Activated naive CD4-positive, alpha-beta T cell treated with anti-CD3 and anti-CD28 coated beads, Interleukin-2, amount 50 U/mL, for 72 hours (primary cell): ENCODE measurements at regions not wholly inside any gene's neighbourhood (a gene's known extent, or its start where the extent isn't known, plus 50 kb on each side); places are given as distances from the start of the nearest gene placed in this dataset.

Source experiments
- ATAC-seq, 2 donors: fragments of 150-1000 bp; cut with Tn5 transposase; 2 replicates each; pipeline ENCODE4 v1.10.0; 2021; ENCODE audit warnings: mild to moderate bottlenecking in 2 of 2, moderate library complexity in 2 of 2
- DNase-seq, 2 donors: peaks; one replicate each; pipeline ENCODE4 v3.0.0; 2021 to 2022; ENCODE audit warnings: low spot score in 2 of 2
- H3K27ac Mint-ChIP-seq, 2 donors: one replicate each; pipeline ENCODE4 v1.8.0; 2022; ENCODE audit warnings: mild to moderate bottlenecking in 2 of 2, mixed read lengths in 2 of 2
- H3K36me3 Mint-ChIP-seq, 2 donors: one replicate each; pipeline ENCODE4 v1.8.0; 2022; ENCODE audit warnings: mixed read lengths in 2 of 2
- H3K9me3 Mint-ChIP-seq, 2 donors: one replicate each; pipeline ENCODE4 v1.8.0; 2022; ENCODE audit warnings: mixed read lengths in 2 of 2

GRCh38 chr2:45214550-45214949, 205.3 kb upstream of the SIX2 start:
- peaks cover 0 to 6% of the 10 kb centered on the region in 2 donors for H3K9me3 Mint-ChIP-seq
- no peak overlapping the region for H3K27ac Mint-ChIP-seq
- DNase-seq (no peak), ATAC-seq (no peak)
- no peaks in the 10 kb centered on the region for H3K36me3 Mint-ChIP-seq

- peaks cover 0 to 6% of the 10 kb centered on the region in 2 donors for H3K9me3 Mint-ChIP-seq
- H3K27ac Mint-ChIP-seq = no peak overlapping the region
Observed at GRCh38 chr2:45212953-45213635, 203.8 kb upstream of the SIX2 start.

GRCh38 chr2:45211636-45212035, 202.4 kb upstream of the SIX2 start:
- peaks cover 0 to 6% of the 10 kb centered on the region in 2 donors for H3K9me3 Mint-ChIP-seq
- DNase-seq (no peak), ATAC-seq (no peak)
- H3K27ac Mint-ChIP-seq = no peak overlapping the region
- H3K36me3 Mint-ChIP-seq = no peaks in the 10 kb centered on the region

More at GRCh38 chr2:45212953-45213635, 203.8 kb upstream of the SIX2 start:
- DNase-seq (no peak), ATAC-seq (no peak)
- H3K36me3 Mint-ChIP-seq = no peaks in the 10 kb centered on the region

GRCh38 chr2:45210462-45211195, 201.4 kb upstream of the SIX2 start:
- ATAC-seq (no peak), DNase-seq (no peak)
- Mint-ChIP-seq H3K27ac (no peak overlapping the region), H3K36me3 (no peaks in the 10 kb centered on the region), H3K9me3 (no peaks in the 10 kb centered on the region)

GRCh38 chr2:45209875-45210274, 200.6 kb upstream of the SIX2 start:
- DNase-seq (no peak), ATAC-seq (no peak)
- H3K36me3 Mint-ChIP-seq = no peaks in the 10 kb centered on the region
- H3K27ac Mint-ChIP-seq = no peak overlapping the region
- H3K9me3 Mint-ChIP-seq = no peaks in the 10 kb centered on the region

- no peak overlapping the region for H3K27ac Mint-ChIP-seq
- H3K36me3 Mint-ChIP-seq = no peaks in the 10 kb centered on the region
- DNase-seq (no peak), ATAC-seq (no peak)
- no peaks in the 10 kb centered on the region for H3K9me3 Mint-ChIP-seq
Observed at GRCh38 chr2:45209302-45209701, 200.1 kb upstream of the SIX2 start.

- no peak overlapping the region for H3K27ac Mint-ChIP-seq
- no peaks in the 10 kb centered on the region for H3K9me3 Mint-ChIP-seq
- DNase-seq = no peak
- ATAC-seq = no peak
- H3K36me3 Mint-ChIP-seq = no peaks in the 10 kb centered on the region
Observed at GRCh38 chr2:45207101-45207500, 197.8 kb upstream of the SIX2 start.

- H3K27ac Mint-ChIP-seq = no peak overlapping the region
- DNase-seq (no peak), ATAC-seq (no peak)
- H3K36me3 Mint-ChIP-seq = peaks cover 5 to 6% of the 10 kb centered on the region in 2 donors
- H3K9me3 Mint-ChIP-seq = peaks cover 4 to 6% of the 10 kb centered on the region in 2 donors
Observed at GRCh38 chr2:45205985-45206384, 196.7 kb upstream of the SIX2 start.

GRCh38 chr2:45205480-45205879, 196.2 kb upstream of the SIX2 start:
- Mint-ChIP-seq H3K27ac (no peak overlapping the region), H3K36me3 (peaks cover 5 to 6% of the 10 kb centered on the region in 2 donors), H3K9me3 (peaks cover 4 to 6% of the 10 kb centered on the region in 2 donors)
- no peak for DNase-seq
- no peak for ATAC-seq

- peaks cover 5 to 6% of the 10 kb centered on the region in 2 donors for H3K36me3 Mint-ChIP-seq
- DNase-seq (no peak), ATAC-seq (no peak)
- H3K9me3 Mint-ChIP-seq = peaks cover 4 to 6% of the 10 kb centered on the region in 2 donors
- H3K27ac Mint-ChIP-seq = no peak overlapping the region
Observed at GRCh38 chr2:45203400-45203799, 194.1 kb upstream of the SIX2 start.

- no peak for DNase-seq
- ATAC-seq = no peak
- no peak overlapping the region for H3K27ac Mint-ChIP-seq
- H3K36me3 Mint-ChIP-seq = peaks cover 5 to 6% of the 10 kb centered on the region in 2 donors
- peaks cover 4 to 6% of the 10 kb centered on the region in 2 donors for H3K9me3 Mint-ChIP-seq
Observed at GRCh38 chr2:45199973-45200372, 190.7 kb upstream of the SIX2 start.

GRCh38 chr2:45195916-45196315, 186.7 kb upstream of the SIX2 start:
- DNase-seq = no peak
- Mint-ChIP-seq H3K27ac (no peak overlapping the region), H3K36me3 (no peaks in the 10 kb centered on the region), H3K9me3 (no peaks in the 10 kb centered on the region)
- ATAC-seq = no peak

- Mint-ChIP-seq H3K9me3 (no peaks in the 10 kb centered on the region), H3K27ac (no peak overlapping the region), H3K36me3 (no peaks in the 10 kb centered on the region)
- DNase-seq = no peak
- ATAC-seq = no peak
Observed at GRCh38 chr2:45194596-45194995, 185.3 kb upstream of the SIX2 start.

- no peak for DNase-seq
- H3K36me3 Mint-ChIP-seq = no peaks in the 10 kb centered on the region
- H3K27ac Mint-ChIP-seq = no peak overlapping the region
- H3K9me3 Mint-ChIP-seq = no peaks in the 10 kb centered on the region
- no peak for ATAC-seq
Observed at GRCh38 chr2:45193581-45193980, 184.3 kb upstream of the SIX2 start.

GRCh38 chr2:45192991-45193390, 183.7 kb upstream of the SIX2 start:
- no peaks in the 10 kb centered on the region for H3K36me3 Mint-ChIP-seq
- no peak overlapping the region for H3K27ac Mint-ChIP-seq
- ATAC-seq (no peak), DNase-seq (no peak)
- no peaks in the 10 kb centered on the region for H3K9me3 Mint-ChIP-seq

- Mint-ChIP-seq H3K27ac (no peak overlapping the region), H3K36me3 (no peaks in the 10 kb centered on the region), H3K9me3 (no peaks in the 10 kb centered on the region)
- no peak for DNase-seq
- ATAC-seq = no peak
Observed at GRCh38 chr2:45192481-45192880, 183.2 kb upstream of the SIX2 start.

- H3K36me3 Mint-ChIP-seq = no peaks in the 10 kb centered on the region
Observed at GRCh38 chr2:45191976-45192375, 182.7 kb upstream of the SIX2 start.

More at GRCh38 chr2:45191976-45192375, 182.7 kb upstream of the SIX2 start:
- ATAC-seq (no peak), DNase-seq (no peak)
- no peak overlapping the region for H3K27ac Mint-ChIP-seq
- no peaks in the 10 kb centered on the region for H3K9me3 Mint-ChIP-seq
